PC-9 (cell line): ENCODE measurements at regions not wholly inside any gene's neighbourhood (a gene's known extent, or its start where the extent isn't known, plus 50 kb on each side); places are given as distances from the start of the nearest gene placed in this dataset.

Source experiments
- BruUV-seq: library from RNA; stranded (reverse); fragments of 400-500 nt; replicated peaks from 2 replicates; lab custom pipeline; 2021; lab: Mats Ljungman, UMichigan
- CTCF ChIA-PET: fragments of 300-600 bp; sonication (Branson Sonifier 250); formaldehyde crosslinking; loops from one replicate; lab custom pipeline; 2022; ENCODE audit warnings: antibody characterized with exemption; lab: Charles Lee
- POLR2A ChIA-PET: fragments of 300-600 bp; sonication (Branson Sonifier 250); formaldehyde crosslinking; loops from one replicate; lab custom pipeline; 2022; ENCODE audit warnings: antibody characterized with exemption; ENCODE audit not compliant: unreplicated experiment; lab: Charles Lee
- DNase-seq, 2 experiments: peaks; one replicate each; pipeline versions ENCODE4 v3.0.0 to v3.0.0-alpha.2; 2015 to 2022; ENCODE audit warnings: mixed read lengths in 1 of 2
- H2AFZ ChIP-seq: fragments of 200-600 bp; sonication (generic); 2 replicates; pipeline ENCODE4 v1.8.1; 2017; ENCODE audit warnings: antibody characterized with exemption
- H3F3A ChIP-seq: fragments of 200-600 bp; sonication (generic); 2 replicates; pipeline ENCODE4 v1.8.1; 2017; ENCODE audit warnings: antibody characterized with exemption, mild to moderate bottlenecking, low read depth; ENCODE audit not compliant: insufficient read depth
- H3K27ac ChIP-seq: fragments of 200-600 bp; sonication (generic); 2 replicates; pipeline ENCODE4 v1.6.1; 2016; ENCODE audit warnings: mixed run types
- H3K27me3 ChIP-seq: fragments of 200-600 bp; sonication (generic); 2 replicates; pipeline ENCODE4 v1.6.1; 2016; ENCODE audit warnings: low read depth, mixed run types; ENCODE audit not compliant: insufficient read depth
- H3K36me3 ChIP-seq: fragments of 200-600 bp; sonication (generic); 2 replicates; pipeline ENCODE4 v1.6.1; 2016; ENCODE audit warnings: low read depth, mixed run types
- H3K4me1 ChIP-seq: fragments of 200-600 bp; sonication (generic); replicated peaks from 2 replicates; pipeline ENCODE4 v1.6.1; 2016; ENCODE audit warnings: mixed run types; ENCODE audit not compliant: insufficient read depth
- H3K4me2 ChIP-seq: fragments of 200-600 bp; sonication (generic); 2 replicates; pipeline ENCODE4 v1.6.1; 2017; ENCODE audit warnings: mixed run types
- H3K4me3 ChIP-seq: fragments of 200-600 bp; sonication (generic); 2 replicates; pipeline ENCODE4 v1.6.1; 2016; ENCODE audit warnings: mixed run types
- H3K79me2 ChIP-seq: fragments of 200-600 bp; sonication (generic); 2 replicates; pipeline ENCODE4 v1.6.1; 2017; ENCODE audit warnings: low read depth, mixed run types
- H3K9me2 ChIP-seq: fragments of 200-600 bp; sonication (generic); 2 replicates; pipeline ENCODE4 v1.8.1; 2017; ENCODE audit warnings: mild to moderate bottlenecking; ENCODE audit not compliant: insufficient read depth
- H3K9me3 ChIP-seq: fragments of 200-600 bp; sonication (generic); 2 replicates; pipeline ENCODE4 v1.8.1; 2016; ENCODE audit warnings: low read depth; ENCODE audit not compliant: insufficient read depth
- H4K20me1 ChIP-seq: fragments of 200-600 bp; sonication (generic); 2 replicates; pipeline ENCODE4 v1.8.1; 2017; ENCODE audit not compliant: insufficient read depth
- CTCF ChIP-seq: fragments of 200-600 bp; sonication (generic); conservative IDR thresholded peaks from 2 replicates; pipeline ENCODE4 v1.6.1; 2017; ENCODE audit warnings: mixed run types, antibody characterized with exemption, mild to moderate bottlenecking, moderate library complexity
- EZH2 ChIP-seq: fragments of 200-600 bp; sonication (generic); IDR thresholded peaks from 2 replicates; pipeline ENCODE4 v1.8.0; 2017; ENCODE audit warnings: antibody characterized with exemption, low read depth
- intact Hi-C: fragments of 100-400 bp; cut with micrococcal nuclease; formaldehyde crosslinking; loops from one replicate; pipeline ENCODE4 v1.10.0; 2022; ENCODE audit not compliant: unreplicated experiment

DNA sequence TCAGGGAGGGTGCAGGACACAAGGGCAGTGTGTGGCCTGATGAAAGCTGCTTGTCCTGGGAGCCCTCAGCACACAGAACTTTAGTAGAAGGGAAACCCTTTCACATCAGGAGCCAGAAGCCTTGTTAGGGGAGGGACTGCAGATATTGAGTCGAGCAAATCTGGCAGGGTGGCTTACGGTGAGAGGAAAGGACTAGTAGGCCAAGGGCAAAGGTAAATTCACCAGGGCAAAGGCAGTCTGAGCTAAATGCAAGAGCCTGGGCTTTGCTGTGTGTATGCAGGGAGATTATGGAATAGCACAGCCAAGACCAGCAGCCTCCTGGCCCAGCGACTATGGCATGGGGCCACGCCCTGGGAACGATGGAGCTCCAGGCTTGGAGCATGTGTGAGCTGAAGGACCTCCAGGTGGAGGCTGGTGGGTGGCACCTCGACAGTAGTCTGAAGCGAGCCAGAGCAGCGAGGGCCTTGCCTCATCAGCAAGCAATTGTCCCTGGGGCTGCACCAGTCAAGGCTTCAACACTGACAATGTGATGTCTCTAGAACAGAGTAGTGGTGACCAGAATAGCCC is 76.1 kb downstream of the CCR1 start:
- Histone ChIP-seq H3K27ac (no peak overlapping the region), H3K79me2 (no peaks in the 10 kb centered on the region), H3K9me3 (no peaks in the 10 kb centered on the region)

GRCh38 chr3:46130631-46131310 is 77.3 kb downstream of the CCR1 start:
- Histone ChIP-seq H3K9me2 (no peaks in the 10 kb centered on the region), H3K4me3 (no peak overlapping the region), H3F3A (peaks cover 3% of the 10 kb centered on the region; the same call in 1 of the 2 replicates), H4K20me1 (no peaks in the 10 kb centered on the region), H3K36me3 (no peaks in the 10 kb centered on the region), H3K79me2 (no peaks in the 10 kb centered on the region), H3K27ac (no peak overlapping the region), H3K4me2 (no peak overlapping the region), H2AFZ (no peak overlapping the region), H3K27me3 (no peaks in the 10 kb centered on the region), H3K4me1 (peaks cover 30% of the 10 kb centered on the region), H3K9me3 (no peaks in the 10 kb centered on the region)
- ChIA-PET POLR2A (no interaction called here), CTCF (no interaction called here)
- no peak for DNase-seq
- TF ChIP-seq CTCF = no peak
- TF ChIP-seq EZH2 = no peak
- intact Hi-C loops = no loop called here
- BruUV-seq = no TSS peak

More for the DNA sequence above, 76.1 kb downstream of the CCR1 start:
- TF ChIP-seq EZH2 (no peak), CTCF (no peak)
- Histone ChIP-seq H3K27me3 (no peaks in the 10 kb centered on the region), H3K4me3 (no peak overlapping the region), H4K20me1 (no peaks in the 10 kb centered on the region), H3K4me1 (peaks cover 18% of the 10 kb centered on the region), H3F3A (peaks cover 3% of the 10 kb centered on the region; the same call in 1 of the 2 replicates), H3K36me3 (no peaks in the 10 kb centered on the region), H3K9me2 (no peaks in the 10 kb centered on the region), H3K4me2 (no peak overlapping the region), H2AFZ (no peak overlapping the region)
- no peak for DNase-seq
- intact Hi-C loops = no loop called here
- CTCF ChIA-PET = no interaction called here
- no TSS peak for BruUV-seq
- POLR2A ChIA-PET = no interaction called here

- Histone ChIP-seq H3F3A (peaks cover 13% of the 10 kb centered on the region), H4K20me1 (no peaks in the 10 kb centered on the region), H3K36me3 (no peaks in the 10 kb centered on the region), H3K27me3 (no peaks in the 10 kb centered on the region), H3K4me1 (peaks cover 40% of the 10 kb centered on the region), H3K9me3 (no peaks in the 10 kb centered on the region), H3K9me2 (no peaks in the 10 kb centered on the region), H3K27ac (no peak overlapping the region), H3K79me2 (no peaks in the 10 kb centered on the region), H2AFZ (no peak overlapping the region), H3K4me2 (no peak overlapping the region), H3K4me3 (no peak overlapping the region)
- no peak for DNase-seq
- TF ChIP-seq CTCF (no peak), EZH2 (no peak)
- intact Hi-C loops = no loop called here
- ChIA-PET POLR2A (no interaction called here), CTCF (no interaction called here)
- BruUV-seq = no TSS peak
These were observed 78.4 kb downstream of the CCR1 start for GRCh38 chr3:46129588-46130272.
